ENCODE measurements at regions not wholly inside any gene's neighbourhood (a gene's known extent, or its start where the extent isn't known, plus 50 kb on each side); places are given as distances from the start of the nearest gene placed in this dataset.

DNA sequence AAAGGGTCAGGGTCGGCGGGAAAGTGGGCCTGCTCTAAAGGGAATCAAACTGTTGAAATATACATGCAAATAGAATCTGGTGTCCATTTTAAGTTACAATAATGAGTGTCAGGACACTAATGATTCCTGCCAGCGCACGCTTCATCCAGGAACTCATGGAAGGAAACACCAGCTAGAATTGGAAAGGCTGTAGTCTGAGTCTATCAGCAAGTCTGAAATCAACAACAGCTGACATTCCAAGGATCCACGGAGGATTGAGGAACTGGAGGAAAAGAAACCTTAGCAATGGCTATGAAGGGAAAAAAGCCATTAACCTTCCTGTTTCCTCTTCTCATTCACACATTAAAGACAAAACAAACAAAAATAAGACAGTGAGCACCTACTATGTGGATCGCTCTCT lies 1063.1 kb downstream of the NTRK3 start:
- Histone ChIP-seq H3K4me1 (replicated peaks; ENCODE audit: insufficient read depth) (no peaks in the 10 kb centered on the region), H3K27ac (no peak overlapping the region), H4K20me1 (ENCODE audit: insufficient read depth) (no peaks in the 10 kb centered on the region), H3K9me3 (ENCODE audit: insufficient read depth, low read depth) (no peaks in the 10 kb centered on the region), H3K36me3 (ENCODE audit: low read depth) (no peaks in the 10 kb centered on the region), H3K4me2 (no peak overlapping the region), H3K4me3 (no peak overlapping the region), H3K9me2 (ENCODE audit: insufficient read depth) (no peaks in the 10 kb centered on the region), H3K79me2 (ENCODE audit: low read depth) (no peaks in the 10 kb centered on the region), H2AFZ (no peak overlapping the region), H3K27me3 (ENCODE audit: insufficient read depth, low read depth) (no peaks in the 10 kb centered on the region), H3F3A (ENCODE audit: insufficient read depth, low read depth) (no peaks in the 10 kb centered on the region)
- BruUV-seq (replicated peaks) = no TSS peak
- intact Hi-C loops (cut with micrococcal nuclease; ENCODE audit: unreplicated experiment) = no loop called here
- no peak for DNase-seq
- TF ChIP-seq EZH2 (IDR thresholded peaks at IDR 0.05; ENCODE audit: low read depth) = no peak
- TF ChIP-seq, protein P1, sequence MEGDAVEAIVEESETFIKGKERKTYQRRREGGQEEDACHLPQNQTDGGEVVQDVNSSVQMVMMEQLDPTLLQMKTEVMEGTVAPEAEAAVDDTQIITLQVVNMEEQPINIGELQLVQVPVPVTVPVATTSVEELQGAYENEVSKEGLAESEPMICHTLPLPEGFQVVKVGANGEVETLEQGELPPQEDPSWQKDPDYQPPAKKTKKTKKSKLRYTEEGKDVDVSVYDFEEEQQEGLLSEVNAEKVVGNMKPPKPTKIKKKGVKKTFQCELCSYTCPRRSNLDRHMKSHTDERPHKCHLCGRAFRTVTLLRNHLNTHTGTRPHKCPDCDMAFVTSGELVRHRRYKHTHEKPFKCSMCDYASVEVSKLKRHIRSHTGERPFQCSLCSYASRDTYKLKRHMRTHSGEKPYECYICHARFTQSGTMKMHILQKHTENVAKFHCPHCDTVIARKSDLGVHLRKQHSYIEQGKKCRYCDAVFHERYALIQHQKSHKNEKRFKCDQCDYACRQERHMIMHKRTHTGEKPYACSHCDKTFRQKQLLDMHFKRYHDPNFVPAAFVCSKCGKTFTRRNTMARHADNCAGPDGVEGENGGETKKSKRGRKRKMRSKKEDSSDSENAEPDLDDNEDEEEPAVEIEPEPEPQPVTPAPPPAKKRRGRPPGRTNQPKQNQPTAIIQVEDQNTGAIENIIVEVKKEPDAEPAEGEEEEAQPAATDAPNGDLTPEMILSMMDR (conservative IDR thresholded peaks at IDR 0.05) = no peak
- CTCF ChIA-PET = no interaction called here
- POLR2A ChIA-PET (ENCODE audit: unreplicated experiment) = no interaction called here

GRCh38 chr15:87167706-87168105 lies 1088.0 kb downstream of the AGBL1 start:
- H3K36me3 ChIP-seq (ENCODE audit: low read depth) = no peaks in the 10 kb centered on the region
- H3K27me3 ChIP-seq (ENCODE audit: insufficient read depth, low read depth) = no peaks in the 10 kb centered on the region
- no peak overlapping the region for H3K27ac ChIP-seq
- no peaks in the 10 kb centered on the region for H3K9me2 ChIP-seq (ENCODE audit: insufficient read depth)
- CTCF ChIA-PET = no interaction called here
- no peaks in the 10 kb centered on the region for H4K20me1 ChIP-seq (ENCODE audit: insufficient read depth)
- no peak overlapping the region for H3K4me2 ChIP-seq
- intact Hi-C loops (cut with micrococcal nuclease; ENCODE audit: unreplicated experiment) = no loop called here
- no peaks in the 10 kb centered on the region for H3K79me2 ChIP-seq (ENCODE audit: low read depth)
- no peak overlapping the region for H3K4me3 ChIP-seq
- no TSS peak for BruUV-seq (replicated peaks)
- H2AFZ ChIP-seq = no peak overlapping the region
- H3K9me3 ChIP-seq (ENCODE audit: insufficient read depth, low read depth) = no peaks in the 10 kb centered on the region
- POLR2A ChIA-PET (ENCODE audit: unreplicated experiment) = no interaction called here
- TF ChIP-seq, protein P1 (conservative IDR thresholded peaks at IDR 0.05) = no peak
- no peaks in the 10 kb centered on the region for H3K4me1 ChIP-seq (replicated peaks; ENCODE audit: insufficient read depth)
- no peaks in the 10 kb centered on the region for H3F3A ChIP-seq (ENCODE audit: insufficient read depth, low read depth)
- DNase-seq = no peak

GRCh38 chr15:87167055-87167454 lies 1087.4 kb downstream of the AGBL1 start:
- H3K4me1 ChIP-seq (replicated peaks; ENCODE audit: insufficient read depth) = no peaks in the 10 kb centered on the region
- H3K9me3 ChIP-seq (ENCODE audit: insufficient read depth, low read depth) = no peaks in the 10 kb centered on the region
- no peak for DNase-seq
- ChIA-PET POLR2A (ENCODE audit: unreplicated experiment) (no interaction called here), CTCF (no interaction called here)
- H2AFZ ChIP-seq = no peak overlapping the region
- TF ChIP-seq, protein P1 (conservative IDR thresholded peaks at IDR 0.05) = no peak
- no peak for TF ChIP-seq EZH2 (IDR thresholded peaks at IDR 0.05; ENCODE audit: low read depth)
- no peak overlapping the region for H3K4me2 ChIP-seq
- H3K79me2 ChIP-seq (ENCODE audit: low read depth) = no peaks in the 10 kb centered on the region
- H3K36me3 ChIP-seq (ENCODE audit: low read depth) = no peaks in the 10 kb centered on the region
- no TSS peak for BruUV-seq (replicated peaks)
- intact Hi-C loops (cut with micrococcal nuclease; ENCODE audit: unreplicated experiment) = no loop called here
- H3K27ac ChIP-seq = no peak overlapping the region
- no peaks in the 10 kb centered on the region for H3K27me3 ChIP-seq (ENCODE audit: insufficient read depth, low read depth)
- H4K20me1 ChIP-seq (ENCODE audit: insufficient read depth) = no peaks in the 10 kb centered on the region
- H3F3A ChIP-seq (ENCODE audit: insufficient read depth, low read depth) = no peaks in the 10 kb centered on the region
- no peak overlapping the region for H3K4me3 ChIP-seq
- no peaks in the 10 kb centered on the region; the same call in 1 of the 2 replicates for H3K9me2 ChIP-seq (ENCODE audit: insufficient read depth)

All from PC-9 (cell line).